Kidney (tissue), 13 donors: ENCODE measurements at regions not wholly inside any gene's neighbourhood (a gene's known extent, or its start where the extent isn't known, plus 50 kb on each side); places are given as distances from the start of the nearest gene placed in this dataset.

Source experiments
- DNase-seq, 5 donors: peaks; one replicate each; pipeline ENCODE4 v3.0.0-alpha.2; 2013 to 2020
- FAIRE-seq: peaks from 2 replicates; lab custom pipeline; 2012; peaks lifted over from hg19 to GRCh38; lab: Jason Lieb, UNC
- H3K27ac ChIP-seq, 2 donors: one replicate each; pipeline ENCODE4 v1.7.0; 2013; ENCODE audit warnings: low read depth in 2 of 2, low read length in 2 of 2, inconsistent platforms in 1 of 2
- H3K27me3 ChIP-seq: one replicate; pipeline ENCODE4 v1.7.1; 2013; ENCODE audit warnings: low read length, inconsistent platforms; ENCODE audit not compliant: control insufficient read depth, insufficient read depth
- H3K36me3 ChIP-seq, 3 donors: one replicate each; pipeline versions ENCODE4 v1.7.0 to v1.7.1; 2013; ENCODE audit warnings: low read length in 3 of 3, control low read depth in 1 of 3, inconsistent platforms in 1 of 3; ENCODE audit not compliant: insufficient read depth in 3 of 3, control insufficient read depth in 2 of 3
- H3K4me1 ChIP-seq, 3 donors: one replicate each; pipeline versions ENCODE4 v1.7.0 to v1.7.1; 2013; ENCODE audit warnings: low read length in 3 of 3, inconsistent platforms in 1 of 3, low read depth in 1 of 3; ENCODE audit not compliant: control insufficient read depth in 2 of 3, insufficient read depth in 2 of 3
- H3K4me3 ChIP-seq, 3 donors: one replicate each; pipeline versions ENCODE4 v1.7.0 to v1.8.1; 2013; ENCODE audit warnings: low read length in 3 of 3, control low read depth in 1 of 3, inconsistent platforms in 1 of 3
- H3K9ac ChIP-seq, 3 donors: one replicate each; pipeline versions ENCODE4 v1.7.0 to v1.7.1; 2013; ENCODE audit warnings: low read length in 3 of 3, control low read depth in 1 of 3, inconsistent platforms in 1 of 3
- H3K9me3 ChIP-seq, 3 donors: one replicate each; pipeline versions ENCODE4 v1.7.0 to v1.7.1; 2013; ENCODE audit warnings: low read length in 3 of 3, control low read depth in 1 of 3, inconsistent platforms in 1 of 3; ENCODE audit not compliant: control insufficient read depth in 2 of 3, insufficient read depth in 1 of 3
- intact Hi-C: fragments of 100-400 bp; cut with DNase I; formaldehyde crosslinking; loops from one replicate; pipeline ENCODE4 v1.11.1; 2022
- TF ChIP-seq, protein P1 (sequence below): IDR thresholded peaks from 3 replicates; pipeline ENCODE4 v1.5.1; 2012; ENCODE audit warnings: mild to moderate bottlenecking, moderate library complexity, borderline replicate concordance; ENCODE audit not compliant: insufficient read depth; ENCODE audit errors: extremely low read depth
- donor health status: control.
- donor health status: control.
- donor health status: control.
- donor health status: control.
- donor health status: control.
- donor health status: DM: yes; HTN: yes; CAD: no.
- donor health status: Normal renal cell carcinoma (clear cell type).

DNA sequence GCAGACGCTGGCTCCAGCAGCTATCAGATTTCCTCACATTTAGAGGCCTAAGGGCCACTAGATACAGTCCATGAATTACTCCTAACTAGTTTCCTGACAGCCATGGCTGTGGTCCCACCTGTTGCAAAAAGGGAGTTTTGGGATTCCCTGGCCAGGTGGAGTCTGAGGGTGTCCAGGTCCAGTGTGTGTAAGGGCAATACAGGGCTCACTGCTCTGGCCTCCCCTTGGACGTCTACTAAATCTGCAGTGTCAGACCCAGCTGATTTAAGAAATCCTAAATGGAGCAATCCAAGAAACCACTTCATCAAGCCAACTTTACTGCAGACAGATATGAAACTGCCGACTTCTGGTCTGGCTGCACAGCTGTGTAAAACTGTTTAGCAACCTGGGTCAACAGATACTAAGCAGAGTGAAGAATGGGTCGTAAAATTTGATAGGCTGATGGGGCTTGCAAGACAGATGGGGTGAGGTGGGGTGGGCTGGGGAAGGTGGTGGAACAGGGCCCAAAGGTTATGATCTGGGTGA, 116.4 kb downstream of the GADD45G start:
- no peaks in the 10 kb centered on the region for H3K4me1 ChIP-seq
- intact Hi-C loops: no loop called here
- peak in 4 of 5 donors; percentile 54 to 82 (median 66) for DNase-seq
- no peaks in the 10 kb centered on the region for H3K27me3 ChIP-seq
- no peak overlapping the region for H3K27ac ChIP-seq
- TF ChIP-seq, protein P1, sequence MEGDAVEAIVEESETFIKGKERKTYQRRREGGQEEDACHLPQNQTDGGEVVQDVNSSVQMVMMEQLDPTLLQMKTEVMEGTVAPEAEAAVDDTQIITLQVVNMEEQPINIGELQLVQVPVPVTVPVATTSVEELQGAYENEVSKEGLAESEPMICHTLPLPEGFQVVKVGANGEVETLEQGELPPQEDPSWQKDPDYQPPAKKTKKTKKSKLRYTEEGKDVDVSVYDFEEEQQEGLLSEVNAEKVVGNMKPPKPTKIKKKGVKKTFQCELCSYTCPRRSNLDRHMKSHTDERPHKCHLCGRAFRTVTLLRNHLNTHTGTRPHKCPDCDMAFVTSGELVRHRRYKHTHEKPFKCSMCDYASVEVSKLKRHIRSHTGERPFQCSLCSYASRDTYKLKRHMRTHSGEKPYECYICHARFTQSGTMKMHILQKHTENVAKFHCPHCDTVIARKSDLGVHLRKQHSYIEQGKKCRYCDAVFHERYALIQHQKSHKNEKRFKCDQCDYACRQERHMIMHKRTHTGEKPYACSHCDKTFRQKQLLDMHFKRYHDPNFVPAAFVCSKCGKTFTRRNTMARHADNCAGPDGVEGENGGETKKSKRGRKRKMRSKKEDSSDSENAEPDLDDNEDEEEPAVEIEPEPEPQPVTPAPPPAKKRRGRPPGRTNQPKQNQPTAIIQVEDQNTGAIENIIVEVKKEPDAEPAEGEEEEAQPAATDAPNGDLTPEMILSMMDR: no peak
- H3K4me3 ChIP-seq: no peak overlapping the region
- H3K9me3 ChIP-seq: no peaks in the 10 kb centered on the region
- FAIRE-seq: no peak
- H3K36me3 ChIP-seq: no peaks in the 10 kb centered on the region
- no peak overlapping the region for H3K9ac ChIP-seq

DNA sequence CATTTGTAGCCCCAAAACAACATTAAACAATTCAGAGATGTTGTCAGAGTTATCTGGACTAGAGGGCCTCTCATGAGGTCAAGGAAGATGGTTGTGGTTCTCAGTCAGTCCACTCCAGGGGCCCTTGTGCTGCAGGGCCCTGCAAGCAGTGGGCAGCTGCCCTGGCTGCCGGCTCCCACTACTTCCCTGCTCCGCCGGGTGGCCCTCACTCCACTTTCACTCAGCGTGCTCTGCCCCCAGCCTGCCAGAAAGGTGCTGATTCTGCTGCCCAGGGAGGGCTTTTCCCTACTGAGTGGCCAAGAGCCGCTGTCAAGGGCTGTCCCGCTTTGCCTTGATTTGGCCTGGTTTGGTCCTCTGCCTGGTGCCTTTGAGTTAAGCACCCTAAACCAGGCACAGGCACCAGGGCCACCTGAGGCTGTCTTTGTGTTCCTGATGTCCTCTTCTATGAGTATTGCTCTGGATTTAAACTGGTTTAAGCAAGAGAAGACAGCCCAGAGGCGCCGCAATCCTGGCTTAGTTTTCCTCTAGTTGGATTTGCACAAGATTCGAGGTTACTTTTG, 117.2 kb downstream of the GADD45G start:
- FAIRE-seq: no peak
- DNase-seq: no peak
- Histone ChIP-seq H3K36me3 (no peaks in the 10 kb centered on the region), H3K4me1 (no peaks in the 10 kb centered on the region), H3K27ac (no peak overlapping the region), H3K9ac (no peak overlapping the region), H3K4me3 (no peak overlapping the region), H3K9me3 (no peaks in the 10 kb centered on the region), H3K27me3 (no peaks in the 10 kb centered on the region)
- TF ChIP-seq, protein P1: no peak
- intact Hi-C loops: no loop called here

DNA sequence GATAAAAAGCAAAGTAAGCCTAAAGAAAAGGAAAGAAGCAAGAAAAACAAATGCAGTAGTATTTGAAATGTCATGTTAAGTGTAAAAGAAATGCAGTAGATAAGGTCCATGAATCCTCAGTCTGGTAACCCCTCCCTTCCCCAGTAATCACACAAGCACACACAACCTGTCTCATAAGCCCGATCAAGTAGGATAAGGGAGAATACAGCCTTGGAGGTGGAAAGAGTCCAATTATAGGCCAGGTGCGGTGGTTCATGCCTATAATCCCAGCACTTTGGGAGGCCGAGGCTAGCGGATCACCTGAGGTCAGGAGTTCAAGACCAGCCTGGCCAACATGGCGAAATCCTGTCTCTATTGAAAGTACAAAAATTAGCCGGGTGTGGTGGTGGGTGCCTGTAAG, 117.9 kb downstream of the GADD45G start:
- TF ChIP-seq, protein P1: no peak
- Histone ChIP-seq H3K4me3 (no peak overlapping the region), H3K27me3 (no peaks in the 10 kb centered on the region), H3K9ac (no peak overlapping the region), H3K27ac (no peak overlapping the region), H3K4me1 (no peaks in the 10 kb centered on the region), H3K9me3 (no peaks in the 10 kb centered on the region), H3K36me3 (no peaks in the 10 kb centered on the region)
- intact Hi-C loops: no loop called here
- FAIRE-seq: no peak
- DNase-seq: no peak
